A673 (cell line): ENCODE measurements at regions not wholly inside any gene's neighbourhood (a gene's known extent, or its start where the extent isn't known, plus 50 kb on each side); places are given as distances from the start of the nearest gene placed in this dataset.

Experiments
- BruUV-seq: library from RNA; stranded (reverse); fragments of 400-500 nt; replicated peaks from 2 replicates; lab custom pipeline; 2021; lab: Mats Ljungman, UMichigan
- CTCF ChIA-PET: fragments of 300-600 bp; sonication (Branson Sonifier 250); formaldehyde crosslinking; loops from one replicate; lab custom pipeline; 2022; ENCODE audit warnings: antibody characterized with exemption; lab: Charles Lee
- POLR2A ChIA-PET: fragments of 300-600 bp; sonication (Branson Sonifier 250); formaldehyde crosslinking; loops from one replicate; lab custom pipeline; 2022; ENCODE audit warnings: antibody characterized with exemption; ENCODE audit not compliant: low non-redundant PET; lab: Charles Lee
- DNase-seq: peaks from one replicate; pipeline ENCODE4 v3.0.0-alpha.2; 2015; ENCODE audit warnings: low spot score
- H3K27ac ChIP-seq: fragments of 200-600 bp; sonication (generic); 2 replicates; pipeline ENCODE4 v1.5.1; 2016; ENCODE audit warnings: mixed run types, low read depth, mild to moderate bottlenecking, mixed read lengths, antibody characterized with exemption, low read length; ENCODE audit not compliant: poor library complexity, severe bottlenecking
- H3K27me3 ChIP-seq: fragments of 200-600 bp; sonication (generic); replicated peaks from 2 replicates; pipeline ENCODE4 v1.6.1; 2017; ENCODE audit warnings: mixed run types, low read depth, mild to moderate bottlenecking, mixed read lengths, antibody characterized with exemption, low read length; ENCODE audit not compliant: insufficient read depth, poor library complexity
- H3K36me3 ChIP-seq: fragments of 200-600 bp; sonication (generic); 2 replicates; pipeline ENCODE4 v1.6.1; 2016; ENCODE audit warnings: mixed run types, mild to moderate bottlenecking, mixed read lengths, antibody characterized with exemption, low read length; ENCODE audit not compliant: insufficient read depth, poor library complexity, severe bottlenecking
- H3K4me1 ChIP-seq: fragments of 200-600 bp; sonication (generic); 2 replicates; pipeline ENCODE4 v1.6.1; 2017; ENCODE audit warnings: mixed run types, mild to moderate bottlenecking, mixed read lengths, antibody characterized with exemption, low read length; ENCODE audit not compliant: insufficient read depth, poor library complexity, severe bottlenecking
- H3K4me3 ChIP-seq: fragments of 200-600 bp; sonication (generic); 2 replicates; pipeline ENCODE4 v1.5.1; 2016; ENCODE audit warnings: low read depth, mixed run types, mild to moderate bottlenecking, mixed read lengths, low read length; ENCODE audit not compliant: poor library complexity, severe bottlenecking
- H3K9me3 ChIP-seq: fragments of 200-600 bp; sonication (generic); 2 replicates; pipeline ENCODE4 v1.6.1; 2016; ENCODE audit warnings: mixed run types, low read depth, mild to moderate bottlenecking, mixed read lengths, antibody characterized with exemption, low read length; ENCODE audit not compliant: poor library complexity, severe bottlenecking
- EZH2 ChIP-seq: fragments of 200-600 bp; sonication (generic); IDR thresholded peaks from 2 replicates; pipeline ENCODE4 v1.6.1; 2017; ENCODE audit warnings: borderline replicate concordance, low read depth, mild to moderate bottlenecking, mixed read lengths, antibody characterized with exemption, low read length; ENCODE audit not compliant: poor library complexity, severe bottlenecking
- intact Hi-C: fragments of 100-400 bp; cut with micrococcal nuclease; formaldehyde crosslinking; loops from one replicate; pipeline ENCODE4 v1.10.0; 2022; ENCODE audit not compliant: unreplicated experiment
- TF ChIP-seq, protein P1 (sequence below): fragments of 300-800, 200-600 bp; sonication (generic); conservative IDR thresholded peaks from 2 replicates; pipeline ENCODE4 v1.5.1; 2017; ENCODE audit warnings: low read depth, mild to moderate bottlenecking, antibody characterized with exemption, low read length, moderate library complexity, mixed read lengths

DNA sequence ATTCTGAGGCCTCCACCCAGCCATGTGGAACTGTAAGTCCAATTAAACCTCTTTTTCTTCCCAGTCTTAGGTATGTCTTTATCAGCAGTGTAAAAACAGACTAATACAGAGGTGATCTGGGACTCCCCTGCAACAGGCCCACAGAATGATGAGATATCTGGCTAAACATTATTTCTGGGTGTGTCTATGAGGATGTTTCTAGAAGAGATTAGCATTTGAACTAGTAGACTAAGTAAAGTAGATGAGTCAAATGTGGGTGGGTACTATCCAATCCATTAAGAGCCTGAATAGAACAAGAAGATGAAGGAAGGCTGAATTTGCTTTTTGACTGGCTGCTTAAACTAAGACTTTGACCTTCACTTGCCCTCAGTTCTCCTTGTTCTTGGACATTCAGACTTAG, 396.5 kb upstream of the LRRC7 start:
- Histone ChIP-seq H3K27me3 (no peaks in the 10 kb centered on the region), H3K27ac (no peak overlapping the region), H3K36me3 (no peaks in the 10 kb centered on the region), H3K4me1 (no peaks in the 10 kb centered on the region), H3K4me3 (no peak overlapping the region), H3K9me3 (no peaks in the 10 kb centered on the region)
- no TSS peak for BruUV-seq
- DNase-seq, result no peak
- CTCF ChIA-PET, result no interaction called here
- POLR2A ChIA-PET, result no interaction called here
- intact Hi-C loops, result no loop called here
- TF ChIP-seq, protein P1, sequence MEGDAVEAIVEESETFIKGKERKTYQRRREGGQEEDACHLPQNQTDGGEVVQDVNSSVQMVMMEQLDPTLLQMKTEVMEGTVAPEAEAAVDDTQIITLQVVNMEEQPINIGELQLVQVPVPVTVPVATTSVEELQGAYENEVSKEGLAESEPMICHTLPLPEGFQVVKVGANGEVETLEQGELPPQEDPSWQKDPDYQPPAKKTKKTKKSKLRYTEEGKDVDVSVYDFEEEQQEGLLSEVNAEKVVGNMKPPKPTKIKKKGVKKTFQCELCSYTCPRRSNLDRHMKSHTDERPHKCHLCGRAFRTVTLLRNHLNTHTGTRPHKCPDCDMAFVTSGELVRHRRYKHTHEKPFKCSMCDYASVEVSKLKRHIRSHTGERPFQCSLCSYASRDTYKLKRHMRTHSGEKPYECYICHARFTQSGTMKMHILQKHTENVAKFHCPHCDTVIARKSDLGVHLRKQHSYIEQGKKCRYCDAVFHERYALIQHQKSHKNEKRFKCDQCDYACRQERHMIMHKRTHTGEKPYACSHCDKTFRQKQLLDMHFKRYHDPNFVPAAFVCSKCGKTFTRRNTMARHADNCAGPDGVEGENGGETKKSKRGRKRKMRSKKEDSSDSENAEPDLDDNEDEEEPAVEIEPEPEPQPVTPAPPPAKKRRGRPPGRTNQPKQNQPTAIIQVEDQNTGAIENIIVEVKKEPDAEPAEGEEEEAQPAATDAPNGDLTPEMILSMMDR, result no peak
- TF ChIP-seq EZH2, result no peak

DNA sequence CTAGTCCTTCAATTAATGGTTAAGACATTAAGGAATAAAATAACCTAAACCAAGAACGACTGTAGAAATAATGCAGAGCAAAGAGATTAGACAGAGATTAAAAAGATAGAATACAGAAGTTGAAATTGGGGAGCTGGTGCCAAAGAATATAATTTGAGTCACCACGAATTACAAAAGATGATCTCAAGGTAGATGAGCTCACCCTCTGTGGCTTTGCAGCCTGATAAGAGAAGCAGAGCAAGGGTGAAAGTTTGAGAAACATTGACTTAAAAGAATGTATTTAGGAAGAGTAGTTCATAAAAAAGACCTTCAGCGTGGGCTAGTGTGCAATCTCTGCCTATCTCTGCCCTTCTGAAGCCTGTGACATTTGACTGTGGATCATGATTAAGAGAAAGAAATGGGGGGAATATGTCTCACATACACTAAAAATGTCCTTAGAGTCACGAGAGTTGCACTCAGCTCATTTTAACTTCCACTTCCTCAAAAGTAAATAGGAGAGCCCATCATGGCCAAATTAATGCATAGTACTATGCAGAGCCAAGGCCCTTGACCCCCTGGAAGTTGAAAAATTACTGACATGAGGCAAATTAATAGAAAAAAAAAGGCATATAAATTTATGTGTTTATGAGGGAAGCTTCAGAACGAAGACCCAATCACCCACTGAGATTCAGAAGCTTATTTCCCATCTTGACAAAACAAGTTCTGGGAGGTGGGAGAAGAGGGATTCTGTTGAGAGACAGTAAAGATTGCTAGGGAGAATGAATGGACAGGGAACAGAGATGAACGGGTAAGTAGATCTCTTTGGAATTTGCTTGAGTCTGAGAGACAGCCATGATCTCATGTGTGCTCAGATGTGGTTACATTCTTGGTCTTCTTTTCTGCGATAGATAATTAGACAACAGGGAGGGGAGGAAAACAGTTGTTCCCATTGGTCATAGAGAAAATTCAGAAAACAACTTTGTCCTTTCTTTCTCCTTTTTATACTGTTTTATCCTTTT, 395.4 kb upstream of the LRRC7 start:
- ChIA-PET POLR2A (no interaction called here), CTCF (no interaction called here)
- Histone ChIP-seq H3K36me3 (no peaks in the 10 kb centered on the region), H3K9me3 (no peaks in the 10 kb centered on the region), H3K4me3 (no peak overlapping the region), H3K27ac (no peak overlapping the region), H3K27me3 (no peaks in the 10 kb centered on the region), H3K4me1 (no peaks in the 10 kb centered on the region)
- DNase-seq, result no peak
- TF ChIP-seq, protein P1, result no peak
- no peak for TF ChIP-seq EZH2
- intact Hi-C loops, result no loop called here
- BruUV-seq, result no TSS peak

DNA sequence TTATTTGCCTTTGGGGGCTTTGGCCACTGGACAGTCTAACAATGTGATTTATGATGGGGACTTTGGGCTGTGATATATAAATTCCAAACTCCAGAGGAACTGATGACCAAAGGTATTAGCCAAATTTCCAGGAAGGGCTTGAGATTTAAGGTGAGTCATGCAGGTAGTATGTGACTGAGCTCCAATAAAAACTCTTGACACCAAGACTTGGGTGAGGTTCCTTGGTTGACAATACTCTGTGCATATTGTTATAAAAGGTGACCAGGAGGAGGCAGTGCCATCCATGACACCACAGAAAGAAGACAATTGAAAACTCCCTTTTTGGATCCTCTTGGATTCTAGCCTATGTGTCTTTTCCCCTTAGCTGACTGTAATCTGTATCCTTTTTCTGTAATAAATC, 392.7 kb upstream of the LRRC7 start:
- TF ChIP-seq EZH2, result no peak
- TF ChIP-seq, protein P1, result peak; percentile 37; the same call in 1 of the 2 replicates
- Histone ChIP-seq H3K4me1 (no peaks in the 10 kb centered on the region), H3K9me3 (no peaks in the 10 kb centered on the region), H3K4me3 (no peak overlapping the region), H3K27ac (no peak overlapping the region), H3K27me3 (no peaks in the 10 kb centered on the region), H3K36me3 (no peaks in the 10 kb centered on the region)
- BruUV-seq, result no TSS peak
- POLR2A ChIA-PET, result no interaction called here
- intact Hi-C loops, result no loop called here
- CTCF ChIA-PET, result no interaction called here
- DNase-seq, result peak; percentile 6
